GM21717 (cell line): ENCODE measurements at regions not wholly inside any gene's neighbourhood (a gene's known extent, or its start where the extent isn't known, plus 50 kb on each side); places are given as distances from the start of the nearest gene placed in this dataset.

ENCODE experiments used
- ATAC-seq: cut with Tn5 transposase; IDR thresholded peaks from one replicate; pipeline ENCODE4 v1.9.1; 2021; ENCODE audit warnings: mild to moderate bottlenecking, moderate library complexity; ENCODE audit not compliant: unreplicated experiment

- ATAC-seq = no peak
Measured at GRCh38 chr10:105473170-105473569, 832.1 kb downstream of the SORCS3 start.

- no peak for ATAC-seq
Measured at GRCh38 chr10:105468759-105469158, 827.7 kb downstream of the SORCS3 start.

- no peak for ATAC-seq
Measured at GRCh38 chr10:105466521-105466920, 825.4 kb downstream of the SORCS3 start.

GRCh38 chr10:105434970-105435369 is 793.9 kb downstream of the SORCS3 start:
- ATAC-seq = no peak

- no peak for ATAC-seq
Measured at GRCh38 chr10:105413997-105414396, 772.9 kb downstream of the SORCS3 start.

GRCh38 chr10:105409370-105409769 is 768.3 kb downstream of the SORCS3 start:
- ATAC-seq = no peak

- ATAC-seq = no peak
Measured at GRCh38 chr10:105406488-105406887, 765.4 kb downstream of the SORCS3 start.

- ATAC-seq = no peak
Measured at GRCh38 chr10:105398202-105398601, 757.1 kb downstream of the SORCS3 start.

- no peak for ATAC-seq
Measured at GRCh38 chr10:105391670-105392351, 750.7 kb downstream of the SORCS3 start.

- ATAC-seq = no peak
Measured at GRCh38 chr10:105387971-105388370, 746.9 kb downstream of the SORCS3 start.

GRCh38 chr10:105383978-105384377 is 742.9 kb downstream of the SORCS3 start:
- ATAC-seq = no peak

GRCh38 chr10:105370692-105371091 is 729.6 kb downstream of the SORCS3 start:
- ATAC-seq = no peak

- no peak for ATAC-seq
Measured at GRCh38 chr10:105359708-105360107, 718.6 kb downstream of the SORCS3 start.

- ATAC-seq = no peak
Measured at GRCh38 chr10:105358911-105359310, 717.8 kb downstream of the SORCS3 start.

GRCh38 chr10:105356626-105357025 is 715.5 kb downstream of the SORCS3 start:
- ATAC-seq = no peak

- ATAC-seq = no peak
Measured at GRCh38 chr10:105354010-105354409, 712.9 kb downstream of the SORCS3 start.

GRCh38 chr10:105352827-105353226 is 711.7 kb downstream of the SORCS3 start:
- no peak for ATAC-seq

- no peak for ATAC-seq
Measured at GRCh38 chr10:105352281-105352680, 711.2 kb downstream of the SORCS3 start.

- no peak for ATAC-seq
Measured at GRCh38 chr10:105351187-105351586, 710.1 kb downstream of the SORCS3 start.

GRCh38 chr10:105347487-105347886 is 706.4 kb downstream of the SORCS3 start:
- no peak for ATAC-seq

GRCh38 chr10:105342606-105343005 is 701.5 kb downstream of the SORCS3 start:
- no peak for ATAC-seq

GRCh38 chr10:105339669-105340068 is 698.6 kb downstream of the SORCS3 start:
- no peak for ATAC-seq

GRCh38 chr10:105328503-105329133 is 687.5 kb downstream of the SORCS3 start:
- ATAC-seq = no peak
